ACC112 (cell line): ENCODE measurements at regions not wholly inside any gene's neighbourhood (a gene's known extent, or its start where the extent isn't known, plus 50 kb on each side); places are given as distances from the start of the nearest gene placed in this dataset.
"Not testable (repeated sequence)": the region's sequence is repeated elsewhere in the genome, so short reads cannot be mapped to it uniquely, and the experiment has no call there.

Source experiments
- H2AFZ ChIP-seq: fragments of 200-600 bp; sonication (generic); one replicate; pipeline ENCODE4 v1.6.0; 2017; ENCODE audit warnings: antibody characterized with exemption, low read length; ENCODE audit not compliant: unreplicated experiment
- H3K27ac ChIP-seq: fragments of 200-600 bp; sonication (generic); 2 replicates; pipeline ENCODE4 v1.5.1; 2014; ENCODE audit warnings: low read depth, mild to moderate bottlenecking, antibody characterized with exemption, low read length, moderate library complexity
- H3K27me3 ChIP-seq: fragments of 200-600 bp; sonication (generic); 2 replicates; pipeline ENCODE4 v1.6.1; 2014; ENCODE audit warnings: mild to moderate bottlenecking, antibody characterized with exemption, low read length, moderate library complexity, mixed read lengths; ENCODE audit not compliant: insufficient read depth
- H3K36me3 ChIP-seq: fragments of 200-600 bp; sonication (generic); 2 replicates; pipeline ENCODE4 v1.6.1; 2016; ENCODE audit warnings: mild to moderate bottlenecking, antibody characterized with exemption, low read length, moderate library complexity, mixed read lengths; ENCODE audit not compliant: insufficient read depth
- H3K4me1 ChIP-seq: fragments of 200-600 bp; sonication (generic); one replicate; pipeline ENCODE4 v1.6.1; 2016; ENCODE audit warnings: low read length, mixed read lengths; ENCODE audit not compliant: insufficient read depth, unreplicated experiment, control insufficient read depth
- H3K4me3 ChIP-seq: fragments of 200-600 bp; sonication (generic); 2 replicates; pipeline ENCODE4 v1.5.1; 2014; ENCODE audit warnings: mild to moderate bottlenecking, low read depth, low read length
- H3K79me2 ChIP-seq: fragments of 200-600 bp; sonication (generic); one replicate; pipeline ENCODE4 v1.6.0; 2016; ENCODE audit warnings: low read length; ENCODE audit not compliant: control insufficient read depth, unreplicated experiment, insufficient read depth

GRCh38 chr19:13652810-13653590, 111.3 kb upstream of the MRI1 start:
- Histone ChIP-seq H3K36me3 (no peaks in the 10 kb centered on the region), H3K4me3 (no peak overlapping the region), H3K79me2 (no peaks in the 10 kb centered on the region), H2AFZ (no peak overlapping the region), H3K27me3 (peaks cover 12% of the 10 kb centered on the region; the same call in 1 of the 2 replicates), H3K4me1 (no peaks in the 10 kb centered on the region), H3K27ac (no peak overlapping the region)

GRCh38 chr19:13646758-13647157, 117.6 kb upstream of the MRI1 start:
- H3K4me1 ChIP-seq = no peaks in the 10 kb centered on the region
- peaks cover 12% of the 10 kb centered on the region; the same call in 1 of the 2 replicates for H3K27me3 ChIP-seq
- no peak overlapping the region for H3K27ac ChIP-seq
- H3K36me3 ChIP-seq = no peaks in the 10 kb centered on the region
- no peaks in the 10 kb centered on the region for H3K79me2 ChIP-seq
- H2AFZ ChIP-seq = no peak overlapping the region
- H3K4me3 ChIP-seq = no peak overlapping the region

GRCh38 chr19:13644645-13645044, 119.7 kb upstream of the MRI1 start:
- Histone ChIP-seq H3K27ac (no peak overlapping the region), H3K4me3 (no peak overlapping the region), H3K27me3 (no peaks in the 10 kb centered on the region; the same call in 1 of the 2 replicates), H3K79me2 (no peaks in the 10 kb centered on the region), H2AFZ (no peak overlapping the region), H3K36me3 (no peaks in the 10 kb centered on the region), H3K4me1 (no peaks in the 10 kb centered on the region)

- Histone ChIP-seq H3K27me3 (peaks cover 4% of the 10 kb centered on the region; the same call in 1 of the 2 replicates), H3K4me3 (no peak overlapping the region)
Measured at GRCh38 chr19:13640611-13641010, 123.7 kb upstream of the MRI1 start.

GRCh38 chr19:13639342-13639929, 124.9 kb upstream of the MRI1 start:
- Histone ChIP-seq H3K4me1 (no peaks in the 10 kb centered on the region), H3K79me2 (no peaks in the 10 kb centered on the region), H3K4me3 (no peak overlapping the region), H2AFZ (no peak overlapping the region), H3K27me3 (peaks cover 4% of the 10 kb centered on the region; the same call in 1 of the 2 replicates), H3K27ac (no peak overlapping the region), H3K36me3 (no peaks in the 10 kb centered on the region)

More at GRCh38 chr19:13640611-13641010, 123.7 kb upstream of the MRI1 start:
- no peaks in the 10 kb centered on the region for H3K36me3 ChIP-seq
- no peak overlapping the region for H2AFZ ChIP-seq
- no peak overlapping the region for H3K27ac ChIP-seq
- H3K4me1 ChIP-seq = no peaks in the 10 kb centered on the region
- H3K79me2 ChIP-seq = no peaks in the 10 kb centered on the region

- Histone ChIP-seq H3K36me3 (no peaks in the 10 kb centered on the region), H3K27ac (no peak overlapping the region), H2AFZ (no peak overlapping the region), H3K4me3 (no peak overlapping the region), H3K4me1 (peaks cover 8% of the 10 kb centered on the region), H3K27me3 (peaks cover 4% of the 10 kb centered on the region; the same call in 1 of the 2 replicates), H3K79me2 (no peaks in the 10 kb centered on the region)
Measured at GRCh38 chr19:13637664-13638063, 126.7 kb upstream of the MRI1 start.

- Histone ChIP-seq H3K4me1 (peaks cover 15% of the 10 kb centered on the region), H3K79me2 (no peaks in the 10 kb centered on the region), H3K27me3 (peaks cover 4% of the 10 kb centered on the region; the same call in 1 of the 2 replicates)
Measured at GRCh38 chr19:13634658-13635057, 128.4 kb upstream of the CACNA1A start.

GRCh38 chr19:13633522-13633922, 127.2 kb upstream of the CACNA1A start:
- H3K4me3 ChIP-seq = no peak overlapping the region
- no peaks in the 10 kb centered on the region for H3K36me3 ChIP-seq
- H3K27ac ChIP-seq = no peak overlapping the region
- H3K27me3 ChIP-seq = no peaks in the 10 kb centered on the region
- peaks cover 15% of the 10 kb centered on the region for H3K4me1 ChIP-seq
- H2AFZ ChIP-seq = no peak overlapping the region
- no peaks in the 10 kb centered on the region for H3K79me2 ChIP-seq

More at GRCh38 chr19:13634658-13635057, 128.4 kb upstream of the CACNA1A start:
- Histone ChIP-seq H3K27ac (no peak overlapping the region), H3K36me3 (no peaks in the 10 kb centered on the region), H2AFZ (no peak overlapping the region), H3K4me3 (no peak overlapping the region)

GRCh38 chr19:13633109-13633508, 126.8 kb upstream of the CACNA1A start:
- H3K36me3 ChIP-seq = no peaks in the 10 kb centered on the region
- no peak overlapping the region for H3K4me3 ChIP-seq
- no peaks in the 10 kb centered on the region for H3K79me2 ChIP-seq
- peaks cover 15% of the 10 kb centered on the region for H3K4me1 ChIP-seq
- no peak overlapping the region for H3K27ac ChIP-seq
- no peak overlapping the region for H2AFZ ChIP-seq
- no peaks in the 10 kb centered on the region for H3K27me3 ChIP-seq

- not testable (repeated sequence) for H3K79me2 ChIP-seq, H2AFZ ChIP-seq, H3K27me3 ChIP-seq, H3K4me3 ChIP-seq, H3K36me3 ChIP-seq, H3K27ac ChIP-seq
- H3K4me1 ChIP-seq = peaks cover 15% of the 10 kb centered on the region
Measured at GRCh38 chr19:13632164-13632563, 125.9 kb upstream of the CACNA1A start.
